Stomach (tissue), 4 donors: ENCODE measurements at regions not wholly inside any gene's neighbourhood (a gene's known extent, or its start where the extent isn't known, plus 50 kb on each side); places are given as distances from the start of the nearest gene placed in this dataset.

Experiments used
- CTCF ChIP-seq, 7 experiments: fragments of 450-650 bp in 4 of 7; fragments of 200-600 bp in 3 of 7; sonication (generic) in 3 of 7; IDR thresholded peaks; one replicate each; pipeline ENCODE4 v1.5.1; 2016 to 2019; ENCODE audit warnings: antibody characterized with exemption in 7 of 7, control low read depth in 2 of 7, mild to moderate bottlenecking in 1 of 7
- POLR2A ChIP-seq, 4 donors: fragments of 450-650 bp; IDR thresholded peaks; one replicate each; pipeline ENCODE4 v1.6.1; 2016; ENCODE audit warnings: antibody characterized with exemption in 4 of 4, control low read depth in 2 of 4, mild to moderate bottlenecking in 1 of 4, moderate library complexity in 1 of 4
- POLR2AphosphoS5 ChIP-seq, 3 donors: sonication (generic); formaldehyde crosslinking; IDR thresholded peaks; one replicate each; pipeline ENCODE4 v1.6.1; 2016; ENCODE audit warnings: antibody characterized with exemption in 3 of 3

- TF ChIP-seq POLR2AphosphoS5 (IDR thresholded peaks at IDR 0.05) (no peak), CTCF (IDR thresholded peaks at IDR 0.05) (no peak), POLR2A (IDR thresholded peaks at IDR 0.05) (no peak)
Measured at GRCh38 chr5:11992518-11992917, 88.3 kb upstream of the CTNND2 start.
